DND-41 (cell line): ENCODE measurements at regions not wholly inside any gene's neighbourhood (a gene's known extent, or its start where the extent isn't known, plus 50 kb on each side); places are given as distances from the start of the nearest gene placed in this dataset.

Experiments used
- ATAC-seq: fragments of 200-7000 bp; cut with Tn5 transposase; 3 replicates; pipeline ENCODE4 v1.9.1; 2021; ENCODE audit warnings: low read depth; ENCODE audit not compliant: insufficient read depth
- DNase-seq: peaks from one replicate; pipeline ENCODE4 v3.0.0-alpha.2; 2020
- H2AFZ ChIP-seq: 2 replicates; pipeline ENCODE4 v1.6.0; 2012; ENCODE audit warnings: low read depth, low read length
- H3K27ac ChIP-seq: 2 replicates; pipeline ENCODE4 v1.5.1; 2012; ENCODE audit warnings: low read length, inconsistent platforms
- H3K27me3 ChIP-seq: fragments of 200-600 bp; sonication (generic); 2 replicates; pipeline ENCODE4 v1.6.0; 2012; ENCODE audit warnings: low read length, mild to moderate bottlenecking, inconsistent platforms; ENCODE audit not compliant: insufficient read depth, poor library complexity
- H3K36me3 ChIP-seq: 2 replicates; pipeline ENCODE4 v1.5.1; 2012; ENCODE audit warnings: low read length, inconsistent platforms; ENCODE audit not compliant: insufficient read depth
- H3K4me1 ChIP-seq: 2 replicates; pipeline ENCODE4 v1.5.1; 2012; ENCODE audit warnings: mild to moderate bottlenecking, low read length; ENCODE audit not compliant: insufficient read depth
- H3K4me2 ChIP-seq: 2 replicates; pipeline ENCODE4 v1.6.0; 2012; ENCODE audit warnings: mild to moderate bottlenecking, moderate library complexity, low read length, inconsistent platforms; ENCODE audit not compliant: insufficient read depth
- H3K4me3 ChIP-seq, 2 experiments: fragments of 200-600 bp in 1 of 2; shearing (Covaris generic) in 1 of 2; 2 replicates each; pipeline ENCODE4 v1.5.1; 2012 to 2016; ENCODE audit warnings: inconsistent platforms in 2 of 2, low read length in 2 of 2, mild to moderate bottlenecking in 2 of 2, low read depth in 1 of 2, moderate library complexity in 1 of 2
- H3K79me2 ChIP-seq: 2 replicates; pipeline ENCODE4 v1.6.0; 2012; ENCODE audit warnings: low read length, inconsistent platforms; ENCODE audit not compliant: insufficient read depth
- H3K9ac ChIP-seq: 2 replicates; pipeline ENCODE4 v1.6.0; 2012; ENCODE audit warnings: low read depth, mild to moderate bottlenecking, inconsistent platforms, low read length, moderate library complexity
- H3K9me3 ChIP-seq: 2 replicates; pipeline ENCODE4 v1.5.1; 2012; ENCODE audit warnings: low read length, moderate library complexity, mild to moderate bottlenecking, inconsistent platforms; ENCODE audit not compliant: insufficient read depth, severe bottlenecking
- H4K20me1 ChIP-seq: 2 replicates; pipeline ENCODE4 v1.6.0; 2012; ENCODE audit warnings: low read length; ENCODE audit not compliant: insufficient read depth
- CTCF ChIP-seq: IDR thresholded peaks from 2 replicates; pipeline ENCODE4 v1.5.1; 2012; ENCODE audit warnings: borderline replicate concordance, low read length, moderate library complexity, mild to moderate bottlenecking; ENCODE audit not compliant: poor library complexity, severe bottlenecking; ENCODE audit errors: extremely low read depth
- EZH2 ChIP-seq: IDR thresholded peaks from 3 replicates; pipeline ENCODE4 v1.6.1; 2012; ENCODE audit warnings: borderline replicate concordance, low read depth, mild to moderate bottlenecking, moderate library complexity, low read length, inconsistent platforms; ENCODE audit not compliant: severe bottlenecking

GRCh38 chr3:86658876-86659275 lies 332.1 kb downstream of the VGLL3 start:
- Histone ChIP-seq H3K36me3 (no peaks in the 10 kb centered on the region), H3K4me1 (no peaks in the 10 kb centered on the region), H3K27me3 (no peaks in the 10 kb centered on the region), H3K27ac (no peak overlapping the region), H4K20me1 (no peaks in the 10 kb centered on the region), H2AFZ (no peak overlapping the region), H3K4me3 (no peak overlapping the region), H3K9ac (no peak overlapping the region), H3K4me2 (no peak overlapping the region), H3K9me3 (no peaks in the 10 kb centered on the region), H3K79me2 (no peaks in the 10 kb centered on the region)
- TF ChIP-seq CTCF (no peak), EZH2 (no peak)
- no peak for DNase-seq
- ATAC-seq, result no peak

- Histone ChIP-seq H3K79me2 (no peaks in the 10 kb centered on the region), H3K36me3 (no peaks in the 10 kb centered on the region)
- ATAC-seq, result no peak
Observed at GRCh38 chr3:86654806-86655460, 336.0 kb downstream of the VGLL3 start.

GRCh38 chr3:86653661-86654205 lies 337.2 kb downstream of the VGLL3 start:
- no peaks in the 10 kb centered on the region for H3K4me1 ChIP-seq
- no peak overlapping the region for H3K9ac ChIP-seq
- H4K20me1 ChIP-seq, result no peaks in the 10 kb centered on the region
- no peak overlapping the region for H3K4me3 ChIP-seq
- no peaks in the 10 kb centered on the region for H3K36me3 ChIP-seq
- no peak for DNase-seq
- no peak for ATAC-seq
- H2AFZ ChIP-seq, result no peak overlapping the region
- TF ChIP-seq EZH2 (no peak), CTCF (no peak)
- H3K4me2 ChIP-seq, result no peak overlapping the region
- H3K79me2 ChIP-seq, result no peaks in the 10 kb centered on the region
- H3K9me3 ChIP-seq, result no peaks in the 10 kb centered on the region
- no peaks in the 10 kb centered on the region for H3K27me3 ChIP-seq
- H3K27ac ChIP-seq, result no peak overlapping the region

More at GRCh38 chr3:86654806-86655460, 336.0 kb downstream of the VGLL3 start:
- H3K27me3 ChIP-seq, result no peaks in the 10 kb centered on the region
- no peak overlapping the region for H3K4me3 ChIP-seq
- H4K20me1 ChIP-seq, result no peaks in the 10 kb centered on the region
- H3K4me1 ChIP-seq, result no peaks in the 10 kb centered on the region
- H3K9me3 ChIP-seq, result no peaks in the 10 kb centered on the region
- H2AFZ ChIP-seq, result no peak overlapping the region
- TF ChIP-seq EZH2 (no peak), CTCF (no peak)
- DNase-seq, result no peak
- no peak overlapping the region for H3K4me2 ChIP-seq
- no peak overlapping the region for H3K27ac ChIP-seq
- no peak overlapping the region for H3K9ac ChIP-seq
